Psoas muscle (tissue), 7 donors: ENCODE measurements at regions not wholly inside any gene's neighbourhood (a gene's known extent, or its start where the extent isn't known, plus 50 kb on each side); places are given as distances from the start of the nearest gene placed in this dataset.

Experiments
- ATAC-seq, 4 donors: fragments of 200-7000 bp; cut with Tn5 transposase; one replicate each; pipeline ENCODE4 v1.9.1; 2020; ENCODE audit warnings: moderate library complexity in 3 of 4, mild to moderate bottlenecking in 2 of 4
- DNase-seq, 2 donors: peaks; one replicate each; pipeline ENCODE4 v3.0.0-alpha.2; 2020
- H3K27ac ChIP-seq: fragments of 200-600 bp; one replicate; pipeline ENCODE4 v1.8.0; 2022
- H3K27me3 ChIP-seq, 3 donors: fragments of 200-600 bp in 1 of 3; one replicate each; pipeline versions ENCODE4 v1.6.1 to v1.8.0; 2013 to 2022; ENCODE audit warnings: low read length in 2 of 3, mild to moderate bottlenecking in 2 of 3, moderate library complexity in 1 of 3; ENCODE audit not compliant: insufficient read depth in 3 of 3
- H3K36me3 ChIP-seq, 2 donors: fragments of 200-600 bp in 1 of 2; one replicate each; pipeline versions ENCODE4 v1.6.1 to v1.8.0; 2013 to 2022; ENCODE audit warnings: low read depth in 1 of 2, mild to moderate bottlenecking in 1 of 2, moderate library complexity in 1 of 2; ENCODE audit not compliant: insufficient read depth in 1 of 2
- H3K4me1 ChIP-seq: fragments of 200-600 bp; one replicate; pipeline ENCODE4 v1.8.0; 2022
- H3K4me3 ChIP-seq: fragments of 200-600 bp; one replicate; pipeline ENCODE4 v1.8.0; 2022; ENCODE audit warnings: mild to moderate bottlenecking
- H3K9me3 ChIP-seq: fragments of 200-600 bp; one replicate; pipeline ENCODE4 v1.8.0; 2022
- WGBS, 3 donors: extraction: QIAGEN DNeasy Blood & Tissue Kit; methylation state at CpG; one replicate each; pipeline versions ENCODE4 v1.1.6 to v1.1.7; 2013; 5-methylcytosine and 5-hydroxymethylcytosine counted together
- intact Hi-C, 2 donors: fragments of 100-400 bp; cut with DNase I; formaldehyde crosslinking; loops; one replicate each; pipeline versions ENCODE4 v1.11.0 to v1.14.2; 2022
- TF ChIP-seq, protein P1 (sequence below): fragments of 200-600 bp; IDR thresholded peaks from one replicate; pipeline ENCODE4 v1.8.0; 2022; ENCODE audit warnings: antibody characterized with exemption
- donor health status: healthy with polysubstance abuse.
- donor health status: DM: no; HTN: no; CAD: no; lungs with moderate emphysema.
- donor health status: Bipolar disorder and iron deficiency.
- donor health status: healthy.
- donor health status: DM: yes; HTN: yes; CAD: no.
- donor health status: DM: no; HTN: no; CAD: no.
- donor health status: DM: yes; HTN: yes; CAD: no.

DNA sequence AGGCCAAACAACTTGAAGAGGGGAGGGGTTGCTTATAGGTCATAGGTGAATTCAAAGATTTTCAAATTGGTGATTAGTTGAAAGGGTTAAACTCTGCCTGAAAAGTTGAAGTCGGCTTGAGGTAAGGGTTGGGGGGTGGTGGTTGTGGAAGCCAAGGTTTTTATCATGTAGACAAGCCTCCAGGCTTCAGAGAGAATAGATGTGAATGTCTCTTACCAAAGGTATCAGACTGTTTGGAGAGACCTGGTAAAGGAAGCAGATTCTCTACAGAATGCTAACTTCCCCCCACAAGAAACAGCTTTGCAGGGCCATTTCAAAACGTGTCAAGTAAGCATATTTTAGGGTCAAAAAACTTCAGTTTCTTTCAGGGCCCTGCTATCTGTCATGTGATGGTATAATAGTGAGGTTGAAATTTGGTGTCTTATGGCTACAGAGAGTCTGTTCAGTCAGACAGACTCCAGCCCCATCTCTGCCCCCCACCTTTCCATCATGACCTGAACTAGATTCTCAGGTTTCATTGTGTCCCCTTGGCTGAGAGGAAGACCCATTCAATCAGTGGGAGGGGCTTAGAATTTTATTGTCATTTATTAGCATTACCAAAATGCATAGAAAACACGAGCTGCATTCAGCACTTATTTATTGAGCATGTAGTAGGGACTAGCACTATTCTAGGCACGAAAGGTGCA, 136.5 kb downstream of the MAP3K7 start:
- Histone ChIP-seq H3K9me3 (no peaks in the 10 kb centered on the region), H3K4me1 (no peaks in the 10 kb centered on the region), H3K36me3 (no peaks in the 10 kb centered on the region), H3K27me3 (no peaks in the 10 kb centered on the region), H3K4me3 (no peak overlapping the region), H3K27ac (no peak overlapping the region)
- TF ChIP-seq, protein P1, sequence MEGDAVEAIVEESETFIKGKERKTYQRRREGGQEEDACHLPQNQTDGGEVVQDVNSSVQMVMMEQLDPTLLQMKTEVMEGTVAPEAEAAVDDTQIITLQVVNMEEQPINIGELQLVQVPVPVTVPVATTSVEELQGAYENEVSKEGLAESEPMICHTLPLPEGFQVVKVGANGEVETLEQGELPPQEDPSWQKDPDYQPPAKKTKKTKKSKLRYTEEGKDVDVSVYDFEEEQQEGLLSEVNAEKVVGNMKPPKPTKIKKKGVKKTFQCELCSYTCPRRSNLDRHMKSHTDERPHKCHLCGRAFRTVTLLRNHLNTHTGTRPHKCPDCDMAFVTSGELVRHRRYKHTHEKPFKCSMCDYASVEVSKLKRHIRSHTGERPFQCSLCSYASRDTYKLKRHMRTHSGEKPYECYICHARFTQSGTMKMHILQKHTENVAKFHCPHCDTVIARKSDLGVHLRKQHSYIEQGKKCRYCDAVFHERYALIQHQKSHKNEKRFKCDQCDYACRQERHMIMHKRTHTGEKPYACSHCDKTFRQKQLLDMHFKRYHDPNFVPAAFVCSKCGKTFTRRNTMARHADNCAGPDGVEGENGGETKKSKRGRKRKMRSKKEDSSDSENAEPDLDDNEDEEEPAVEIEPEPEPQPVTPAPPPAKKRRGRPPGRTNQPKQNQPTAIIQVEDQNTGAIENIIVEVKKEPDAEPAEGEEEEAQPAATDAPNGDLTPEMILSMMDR: no peak
- WGBS, 3 donors: 37 to 44% (median 40%) methylated on average over 4 of the region's 4 CpGs
- intact Hi-C loops: no loop called here
- no peak for ATAC-seq
- no peak for DNase-seq

DNA sequence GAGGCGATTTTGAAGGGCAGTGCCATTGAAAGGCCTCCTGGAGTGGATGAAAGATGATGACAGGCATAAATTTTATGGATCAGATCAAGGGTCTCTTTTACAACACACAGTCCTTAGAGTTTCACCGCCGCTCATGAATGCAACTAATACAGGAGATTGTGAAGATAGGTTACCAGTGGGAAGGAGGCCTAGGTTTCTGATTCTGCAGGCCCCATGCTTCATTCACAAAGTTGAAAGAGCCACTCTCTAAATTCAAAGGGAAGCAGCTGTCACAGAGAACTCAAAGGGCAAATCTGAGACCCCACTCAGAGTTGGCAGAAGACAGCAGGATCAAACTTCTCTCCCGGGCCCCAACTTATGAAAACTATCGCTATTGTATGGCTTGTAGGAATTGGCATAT, 137.6 kb downstream of the MAP3K7 start:
- H3K27ac ChIP-seq: no peak overlapping the region
- no peaks in the 10 kb centered on the region for H3K27me3 ChIP-seq
- H3K4me3 ChIP-seq: no peak overlapping the region
- H3K4me1 ChIP-seq: no peaks in the 10 kb centered on the region
- TF ChIP-seq, protein P1: no peak
- no peaks in the 10 kb centered on the region for H3K9me3 ChIP-seq
- no peak for DNase-seq
- no peaks in the 10 kb centered on the region for H3K36me3 ChIP-seq
- no peak for ATAC-seq
- WGBS, 3 donors: 58 to 70% (median 66%) methylated on average over 5 of the region's 5 CpGs
- intact Hi-C loops: no loop called here

DNA sequence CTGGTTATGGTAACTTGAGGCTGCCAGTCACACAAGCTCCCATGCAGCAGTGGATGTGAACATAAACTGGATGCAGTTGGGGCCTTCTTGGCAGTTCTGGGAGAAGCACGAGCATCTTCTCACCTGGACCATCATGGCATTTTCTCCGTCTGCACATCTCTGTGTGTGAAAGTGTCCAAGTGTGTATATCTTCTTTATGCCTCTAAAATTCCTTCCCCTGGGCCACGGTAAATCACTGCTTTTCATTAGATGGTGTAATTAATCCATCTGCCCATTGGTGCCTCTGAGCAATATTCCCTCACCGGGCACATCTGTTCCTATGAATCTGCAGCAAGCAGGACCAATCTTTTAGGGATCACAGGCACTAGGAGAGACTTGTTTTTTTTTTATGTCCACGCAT, 138.0 kb downstream of the MAP3K7 start:
- intact Hi-C loops: no loop called here
- 57 to 61% (median 59%) methylated on average over 5 of the region's 5 CpGs for WGBS, 3 donors
- TF ChIP-seq, protein P1: no peak
- no peaks in the 10 kb centered on the region for H3K27me3 ChIP-seq
- ATAC-seq (no peak), DNase-seq (no peak)
- no peaks in the 10 kb centered on the region for H3K4me1 ChIP-seq
- no peak overlapping the region for H3K27ac ChIP-seq
- no peaks in the 10 kb centered on the region for H3K9me3 ChIP-seq
- H3K36me3 ChIP-seq: no peaks in the 10 kb centered on the region
- H3K4me3 ChIP-seq: no peak overlapping the region

DNA sequence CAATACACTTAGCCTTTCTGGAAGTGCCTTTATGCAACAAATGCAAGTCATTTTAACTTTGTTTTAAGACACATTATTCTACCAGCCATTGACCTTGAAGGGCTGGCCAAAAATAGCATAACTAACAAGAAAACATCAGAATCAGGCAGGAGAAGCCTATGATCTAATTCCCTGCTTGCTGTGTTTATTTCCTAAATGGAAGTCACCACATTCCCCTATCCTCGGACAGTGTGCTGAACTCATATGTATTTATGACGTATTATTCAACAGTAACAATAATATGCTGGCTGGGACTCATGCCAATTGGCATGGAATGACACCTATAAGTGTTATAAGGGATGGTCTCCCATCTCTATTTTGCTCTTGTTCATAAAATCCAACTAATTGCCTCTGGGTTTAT, 140.7 kb downstream of the MAP3K7 start:
- Histone ChIP-seq H3K27ac (no peak overlapping the region), H3K9me3 (no peaks in the 10 kb centered on the region), H3K4me3 (no peak overlapping the region), H3K36me3 (no peaks in the 10 kb centered on the region), H3K4me1 (no peaks in the 10 kb centered on the region), H3K27me3 (no peaks in the 10 kb centered on the region)
- TF ChIP-seq, protein P1: no peak
- ATAC-seq: no peak
- intact Hi-C loops: no loop called here
- 35 to 46% (median 45%) methylated on average over 2 of the region's 2 CpGs for WGBS, 3 donors
- no peak for DNase-seq

DNA sequence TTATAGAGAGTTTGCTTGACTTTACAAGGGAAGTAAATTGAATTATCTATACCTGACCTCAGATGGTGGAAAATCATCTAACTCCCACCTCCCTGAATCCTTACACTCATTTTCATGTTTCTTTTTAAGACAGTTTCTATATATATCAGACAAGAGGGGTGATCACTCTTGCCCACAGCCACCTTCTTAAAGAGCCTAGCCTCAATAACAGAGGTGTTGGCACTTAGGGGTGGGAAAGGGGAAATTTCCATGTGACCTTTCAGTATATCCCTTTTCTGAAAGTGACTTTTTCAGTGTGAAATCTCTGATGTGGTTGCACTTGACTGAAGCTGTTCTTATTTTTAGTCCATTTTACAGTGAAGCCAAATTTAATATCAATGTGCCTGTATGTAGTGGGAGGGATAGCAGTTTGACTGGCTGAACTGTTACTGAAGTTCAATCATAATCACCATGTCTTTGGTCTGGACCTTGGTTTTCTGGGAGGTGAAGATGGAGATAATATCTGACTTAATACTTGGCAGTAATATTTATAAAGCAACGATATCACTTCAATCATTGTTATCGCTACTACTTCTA, 141.3 kb downstream of the MAP3K7 start:
- Histone ChIP-seq H3K9me3 (no peaks in the 10 kb centered on the region), H3K4me3 (no peak overlapping the region), H3K36me3 (no peaks in the 10 kb centered on the region), H3K27me3 (no peaks in the 10 kb centered on the region), H3K27ac (no peak overlapping the region), H3K4me1 (no peaks in the 10 kb centered on the region)
- ATAC-seq: no peak
- DNase-seq: no peak
- intact Hi-C loops: no loop called here
- TF ChIP-seq, protein P1: no peak
- whole genome bisulfite sequencing, 3 donors: 58 to 68% (median 59%) methylated on average over 2 of the region's 2 CpGs
